H1 (cell line): ENCODE measurements at regions not wholly inside any gene's neighbourhood (a gene's known extent, or its start where the extent isn't known, plus 50 kb on each side); places are given as distances from the start of the nearest gene placed in this dataset.

Experiments
- CTCF ChIA-PET: fragments of 300-600 bp; sonication (Branson Sonifier 250); formaldehyde crosslinking; loops from one replicate; lab custom pipeline; 2021; ENCODE audit not compliant: partially characterized antibody; lab: Charles Lee
- POLR2A ChIA-PET: fragments of 300-600 bp; sonication (Branson Sonifier 250); formaldehyde crosslinking; loops from one replicate; lab custom pipeline; 2021; ENCODE audit warnings: inconsistent platforms; ENCODE audit not compliant: partially characterized antibody; lab: Charles Lee
- DNase-seq, 2 experiments: peaks; one replicate each; pipeline versions ENCODE4 v3.0.0 to v3.0.0-alpha.2; 2010 to 2022; ENCODE audit warnings: low spot score in 2 of 2, low read depth in 1 of 2, mixed read lengths in 1 of 2
- FAIRE-seq: peaks from 2 replicates; lab custom pipeline; 2011; peaks lifted over from hg19 to GRCh38; lab: Jason Lieb, UNC
- H2AFZ ChIP-seq: 2 replicates; pipeline ENCODE4 v1.8.1; 2012; ENCODE audit warnings: low read length, inconsistent platforms
- H2AK5ac ChIP-seq: 2 replicates; pipeline ENCODE4 v1.6.1; 2013; ENCODE audit warnings: low read depth, low read length
- H2BK120ac ChIP-seq: replicated peaks from 2 replicates; pipeline ENCODE3; 2013; ENCODE audit warnings: low read depth, low read length, inconsistent platforms
- H2BK12ac ChIP-seq: 2 replicates; pipeline ENCODE4 v1.6.1; 2013; ENCODE audit warnings: low read depth, low read length
- H2BK15ac ChIP-seq: 2 replicates; pipeline ENCODE4 v1.6.1; 2013; ENCODE audit warnings: low read length
- H2BK20ac ChIP-seq: 2 replicates; pipeline ENCODE4 v1.6.1; 2013; ENCODE audit warnings: low read length
- H2BK5ac ChIP-seq: 2 replicates; pipeline ENCODE4 v1.6.1; 2013; ENCODE audit warnings: low read depth, low read length
- H3K14ac ChIP-seq: 2 replicates; pipeline ENCODE4 v1.6.1; 2013; ENCODE audit warnings: inconsistent platforms; ENCODE audit not compliant: insufficient read length
- H3K18ac ChIP-seq: 2 replicates; pipeline ENCODE4 v1.6.1; 2013; ENCODE audit warnings: low read length; ENCODE audit errors: extremely low read depth
- H3K23ac ChIP-seq: 2 replicates; pipeline ENCODE4 v1.6.1; 2013; ENCODE audit warnings: inconsistent platforms; ENCODE audit not compliant: insufficient read length
- H3K23me2 ChIP-seq: 2 replicates; pipeline ENCODE4 v1.6.1; 2013; ENCODE audit warnings: low read depth, low read length
- H3K27ac ChIP-seq: 2 replicates; pipeline ENCODE4 v1.6.1; 2011; ENCODE audit warnings: low read depth, low read length, inconsistent platforms
- H3K27me3 ChIP-seq, 4 experiments: replicated peaks in 1 of 4; 1 replicate in 1 of 4; 2 replicates in 3 of 4; pipeline versions ENCODE4 v1.6.1 to v1.8.1; 2011 to 2013; ENCODE audit warnings: low read length in 3 of 4, mild to moderate bottlenecking in 3 of 4, inconsistent platforms in 2 of 4, mixed read lengths in 2 of 4, moderate library complexity in 1 of 4; ENCODE audit not compliant: control insufficient read depth in 3 of 4, insufficient read depth in 3 of 4; ENCODE audit errors: extremely low read depth in 1 of 4
- H3K36me3 ChIP-seq, 4 experiments: 2 replicates each; pipeline versions ENCODE4 v1.6.1 to v1.8.1; 2011 to 2013; ENCODE audit warnings: mild to moderate bottlenecking in 4 of 4, low read length in 3 of 4, moderate library complexity in 2 of 4, control low read depth in 1 of 4, inconsistent platforms in 1 of 4; ENCODE audit not compliant: insufficient read depth in 4 of 4, control insufficient read depth in 2 of 4
- H3K4ac ChIP-seq: replicated peaks from 2 replicates; pipeline ENCODE3; 2013; ENCODE audit warnings: low read length, low read depth, mixed read lengths, inconsistent platforms; ENCODE audit not compliant: insufficient read length
- H3K4me1 ChIP-seq, 4 experiments: replicated peaks in 1 of 4; 1 replicate in 1 of 4; 2 replicates in 3 of 4; pipeline versions ENCODE4 v1.6.1 to v1.8.1; 2011 to 2013; ENCODE audit warnings: low read length in 3 of 4, inconsistent platforms in 2 of 4, mixed read lengths in 1 of 4; ENCODE audit not compliant: insufficient read depth in 4 of 4, control insufficient read depth in 3 of 4
- H3K4me2 ChIP-seq, 2 experiments: 2 replicates each; pipeline versions ENCODE4 v1.6.1 to v1.8.1; 2011 to 2013; ENCODE audit warnings: low read depth in 2 of 2, low read length in 2 of 2, control low read depth in 1 of 2, inconsistent platforms in 1 of 2, mild to moderate bottlenecking in 1 of 2; ENCODE audit not compliant: insufficient read depth in 1 of 2
- H3K4me3 ChIP-seq, 4 experiments: fragments of 200-600, 300-600 bp in 1 of 4; sonication (generic), shearing (Covaris generic), sonication (Bioruptor Twin) in 1 of 4; 2 replicates each; pipeline versions ENCODE4 v1.5.1 to v1.8.1; 2011 to 2016; ENCODE audit warnings: low read length in 4 of 4, low read depth in 3 of 4, control low read depth in 2 of 4, inconsistent platforms in 2 of 4, mild to moderate bottlenecking in 2 of 4, mixed read lengths in 1 of 4, moderate library complexity in 1 of 4; ENCODE audit not compliant: insufficient read depth in 2 of 4; ENCODE audit errors: extremely low read depth in 1 of 4
- H3K56ac ChIP-seq: replicated peaks from 2 replicates; pipeline ENCODE3; 2013; ENCODE audit warnings: low read depth, mild to moderate bottlenecking, mixed read lengths, low read length, inconsistent platforms; ENCODE audit not compliant: insufficient read length
- H3K79me1 ChIP-seq: 2 replicates; pipeline ENCODE4 v1.6.1; 2013; ENCODE audit warnings: low read depth, low read length, control low read depth
- H3K79me2 ChIP-seq, 2 experiments: 2 replicates each; pipeline versions ENCODE4 v1.6.1 to v1.8.1; 2012 to 2013; ENCODE audit warnings: low read length in 2 of 2, mild to moderate bottlenecking in 2 of 2, inconsistent platforms in 1 of 2; ENCODE audit not compliant: insufficient read depth in 2 of 2, control insufficient read depth in 1 of 2
- H3K9ac ChIP-seq, 4 experiments: replicated peaks in 1 of 4; 1 replicate in 1 of 4; 2 replicates in 3 of 4; pipeline versions ENCODE4 v1.6.1 to v1.8.1; 2011 to 2013; ENCODE audit warnings: low read depth in 3 of 4, low read length in 3 of 4, control low read depth in 2 of 4, mild to moderate bottlenecking in 2 of 4, moderate library complexity in 2 of 4, inconsistent platforms in 1 of 4; ENCODE audit errors: extremely low read depth in 1 of 4
- H3K9me3 ChIP-seq, 2 experiments: 2 replicates each; pipeline versions ENCODE4 v1.6.1 to v1.8.1; 2012 to 2013; ENCODE audit warnings: mild to moderate bottlenecking in 2 of 2, moderate library complexity in 2 of 2, control low read depth in 1 of 2, inconsistent platforms in 1 of 2, low read depth in 1 of 2, low read length in 1 of 2, mixed read lengths in 1 of 2; ENCODE audit not compliant: insufficient read depth in 2 of 2
- H4K20me1 ChIP-seq, 2 experiments: replicated peaks in 1 of 2; 2 replicates each; pipeline versions ENCODE3 to v1.8.1; 2011 to 2013; ENCODE audit warnings: inconsistent platforms in 2 of 2, low read length in 2 of 2, mild to moderate bottlenecking in 1 of 2; ENCODE audit not compliant: insufficient read depth in 2 of 2, control insufficient read depth in 1 of 2
- H4K5ac ChIP-seq: 2 replicates; pipeline ENCODE4 v1.6.1; 2013; ENCODE audit warnings: low read length, low read depth, mixed read lengths, inconsistent platforms; ENCODE audit not compliant: insufficient read length
- H4K8ac ChIP-seq: 2 replicates; pipeline ENCODE4 v1.8.0; 2013; ENCODE audit warnings: mild to moderate bottlenecking, moderate library complexity, low read length, inconsistent platforms; ENCODE audit not compliant: insufficient read depth; ENCODE audit errors: extremely low read depth
- H4K91ac ChIP-seq: replicated peaks from 2 replicates; pipeline ENCODE3; 2013; ENCODE audit warnings: low read length, mixed read lengths, inconsistent platforms; ENCODE audit not compliant: insufficient read length
- FOSL1 ChIP-seq: IDR thresholded peaks from 2 replicates; pipeline ENCODE4 v1.6.1; 2011; ENCODE audit warnings: mild to moderate bottlenecking, low read depth, low read length, moderate library complexity; ENCODE audit not compliant: insufficient read depth
- HDAC2 ChIP-seq, 2 experiments: fragments of 300-600 bp in 1 of 2; sonication (generic) in 1 of 2; IDR thresholded peaks; 2 replicates each; pipeline ENCODE4 v1.6.1; 2011 to 2012; ENCODE audit warnings: low read depth in 2 of 2, low read length in 2 of 2, mild to moderate bottlenecking in 2 of 2, moderate library complexity in 2 of 2, borderline replicate concordance in 1 of 2, inconsistent platforms in 1 of 2
- WGBS, 2 experiments: shearing (Covaris generic) in 1 of 2; methylation state at CpG; one replicate each; pipeline versions ENCODE4 v1.1.6 to v1.1.7; 2013 to 2015; ENCODE audit warnings: low lambda C conversion rate in 2 of 2, mixed read lengths in 2 of 2, inconsistent platforms in 1 of 2, low coverage in 1 of 2, missing lambda C conversion rate in 1 of 2; ENCODE audit not compliant: insufficient replicate concordance in 2 of 2, insufficient coverage in 1 of 2, insufficient read length in 1 of 2; ENCODE audit errors: extremely low coverage in 1 of 2, missing lambda C conversion rate in 1 of 2; 5-methylcytosine and 5-hydroxymethylcytosine counted together

DNA sequence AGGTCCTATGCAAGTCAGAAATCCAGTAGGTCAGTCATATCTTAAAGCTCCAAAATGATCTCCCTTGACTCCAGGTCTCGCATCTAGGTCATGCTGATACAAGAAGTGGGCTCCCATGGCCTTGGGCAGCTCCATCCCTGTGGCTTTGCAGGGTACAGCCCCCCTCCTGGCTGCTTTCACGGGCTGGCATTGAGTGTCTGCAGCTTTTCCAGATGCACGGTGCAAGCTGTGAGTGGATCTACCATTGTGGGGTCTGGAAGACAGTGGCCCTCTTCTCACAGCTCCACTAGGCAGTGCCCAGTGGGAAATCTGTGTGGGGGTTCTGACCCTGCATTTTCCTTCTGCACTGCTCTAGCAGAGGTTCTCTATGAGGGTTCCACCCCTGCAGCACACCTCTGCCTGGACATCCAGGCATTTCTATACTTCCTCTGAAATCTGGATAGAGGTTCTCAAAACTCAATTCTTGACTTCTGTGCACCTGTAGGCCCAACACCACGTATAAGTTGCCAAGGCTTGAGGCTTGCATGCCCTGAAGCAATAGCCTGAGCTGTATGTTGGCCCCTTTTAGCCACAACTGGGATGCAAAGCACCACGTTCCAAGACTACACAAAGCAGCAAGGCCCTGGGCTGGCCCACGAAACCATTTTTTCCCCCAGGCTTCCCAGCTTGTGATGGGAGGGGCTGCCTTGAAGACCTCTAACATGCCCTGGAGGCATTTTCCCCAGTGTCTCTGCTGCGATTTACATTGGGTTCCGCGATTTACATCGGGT, 472.7 kb downstream of the NPHP4 start:
- Histone ChIP-seq H3K79me1 (no peaks in the 10 kb centered on the region), H2BK12ac (no peak overlapping the region), H3K4me3 (no peak overlapping the region), H3K79me2 (no peaks in the 10 kb centered on the region), H2BK120ac (no peak overlapping the region), H3K27ac (no peak overlapping the region), H2BK5ac (no peak overlapping the region), H3K9ac (no peak overlapping the region), H3K18ac (no peak overlapping the region), H4K91ac (no peak overlapping the region), H2BK15ac (no peak overlapping the region), H3K4ac (no peak overlapping the region), H2BK20ac (no peak overlapping the region), H3K23me2 (no peaks in the 10 kb centered on the region), H3K9me3 (no peaks in the 10 kb centered on the region), H3K14ac (no peak overlapping the region), H3K4me2 (no peak overlapping the region), H2AFZ (no peak overlapping the region), H4K20me1 (no peaks in the 10 kb centered on the region), H2AK5ac (no peak overlapping the region), H3K27me3 (no peaks in the 10 kb centered on the region), H3K36me3 (no peaks in the 10 kb centered on the region), H3K4me1 (no peaks in the 10 kb centered on the region; a peak in 1 of 7 replicates), H3K56ac (no peak overlapping the region), H4K8ac (no peak overlapping the region), H3K23ac (no peak overlapping the region), H4K5ac (no peak overlapping the region)
- FAIRE-seq (no peak), DNase-seq (no peak)
- WGBS, 2 experiments = 68% methylated on average over 10 of the region's 10 CpGs; no CpG with 5 or more reads in 1 of the 2 experiments
- no peak for TF ChIP-seq FOSL1
- no peak for TF ChIP-seq HDAC2 (IDR thresholded peaks at IDR 0.05; ENCODE audit: borderline replicate concordance in 1 of 2, low read depth in 2 of 2, low read length in 2 of 2)
- ChIA-PET POLR2A (no interaction called here), CTCF (interaction anchor here (1.4 kb wide), 1 partner anchor 9 kb away, joined by 7 read pairs; no protein-coding TSS in a partner anchor)
